ENCODE measurements at regions not wholly inside any gene's neighbourhood (a gene's known extent, or its start where the extent isn't known, plus 50 kb on each side); places are given as distances from the start of the nearest gene placed in this dataset.

DNA sequence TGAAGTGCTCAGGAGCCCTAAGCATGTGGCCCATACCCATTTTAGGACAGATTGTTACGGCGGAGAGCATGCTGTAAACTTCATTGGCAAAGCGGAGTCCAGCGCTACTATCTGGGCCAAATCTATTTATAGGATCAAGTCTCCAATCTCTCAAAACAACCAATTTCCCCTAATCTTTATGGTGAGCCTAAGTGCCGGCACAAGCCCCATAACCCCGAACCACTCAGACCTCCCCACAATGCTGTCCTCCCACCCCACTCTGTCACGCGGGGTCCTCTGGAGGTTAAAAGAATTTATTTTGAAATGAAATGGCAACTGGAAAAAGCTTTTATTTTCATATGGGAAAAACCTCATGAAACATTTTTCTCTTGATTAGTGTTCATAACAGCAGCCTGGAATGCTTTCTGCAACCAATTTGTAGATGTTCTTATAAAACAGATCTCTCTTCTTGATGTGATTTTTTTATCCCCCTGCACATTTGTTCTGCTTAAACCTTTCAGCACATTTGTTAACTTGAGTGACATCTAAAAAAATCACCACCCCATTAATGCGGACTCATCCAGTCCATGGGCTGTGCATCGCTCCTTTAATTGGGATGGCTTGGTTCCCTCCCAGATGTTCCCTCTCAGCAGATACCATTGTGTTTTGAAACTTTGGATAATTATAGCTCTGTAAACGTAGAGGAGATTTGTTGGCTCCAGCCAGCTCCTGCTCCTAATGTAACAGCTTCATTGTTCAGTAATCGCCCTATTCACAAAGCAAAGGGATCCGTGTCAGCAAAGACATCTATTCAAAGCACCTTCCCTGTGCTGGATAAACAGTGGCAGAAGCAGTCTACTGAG is 323.6 kb downstream of the CD83 start:
- TF ChIP-seq, protein P1, sequence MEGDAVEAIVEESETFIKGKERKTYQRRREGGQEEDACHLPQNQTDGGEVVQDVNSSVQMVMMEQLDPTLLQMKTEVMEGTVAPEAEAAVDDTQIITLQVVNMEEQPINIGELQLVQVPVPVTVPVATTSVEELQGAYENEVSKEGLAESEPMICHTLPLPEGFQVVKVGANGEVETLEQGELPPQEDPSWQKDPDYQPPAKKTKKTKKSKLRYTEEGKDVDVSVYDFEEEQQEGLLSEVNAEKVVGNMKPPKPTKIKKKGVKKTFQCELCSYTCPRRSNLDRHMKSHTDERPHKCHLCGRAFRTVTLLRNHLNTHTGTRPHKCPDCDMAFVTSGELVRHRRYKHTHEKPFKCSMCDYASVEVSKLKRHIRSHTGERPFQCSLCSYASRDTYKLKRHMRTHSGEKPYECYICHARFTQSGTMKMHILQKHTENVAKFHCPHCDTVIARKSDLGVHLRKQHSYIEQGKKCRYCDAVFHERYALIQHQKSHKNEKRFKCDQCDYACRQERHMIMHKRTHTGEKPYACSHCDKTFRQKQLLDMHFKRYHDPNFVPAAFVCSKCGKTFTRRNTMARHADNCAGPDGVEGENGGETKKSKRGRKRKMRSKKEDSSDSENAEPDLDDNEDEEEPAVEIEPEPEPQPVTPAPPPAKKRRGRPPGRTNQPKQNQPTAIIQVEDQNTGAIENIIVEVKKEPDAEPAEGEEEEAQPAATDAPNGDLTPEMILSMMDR (IDR thresholded peaks at IDR 0.05; ENCODE audit: insufficient read depth, low read length, poor library complexity, severe bottlenecking), result no peak

GRCh38 chr6:14442242-14442641 is 324.7 kb downstream of the CD83 start:
- no peak for DNase-seq (ENCODE audit: low read depth)
- no peaks in the 10 kb centered on the region for H3K27me3 ChIP-seq (ENCODE audit: control insufficient read depth, insufficient read depth, low read length)
- no peak overlapping the region for H3K4me3 ChIP-seq (ENCODE audit: low read depth, low read length)
- no peaks in the 10 kb centered on the region for H3K36me3 ChIP-seq (ENCODE audit: control insufficient read depth, insufficient read depth, low read length)
- TF ChIP-seq, protein P1 (IDR thresholded peaks at IDR 0.05; ENCODE audit: insufficient read depth, low read length, poor library complexity, severe bottlenecking), result no peak

More for the DNA sequence above, 323.6 kb downstream of the CD83 start:
- no peak for DNase-seq (ENCODE audit: low read depth)
- no peak overlapping the region for H3K4me3 ChIP-seq (ENCODE audit: low read depth, low read length)
- no peaks in the 10 kb centered on the region for H3K27me3 ChIP-seq (ENCODE audit: control insufficient read depth, insufficient read depth, low read length)
- H3K36me3 ChIP-seq (ENCODE audit: control insufficient read depth, insufficient read depth, low read length), result no peaks in the 10 kb centered on the region

- no peak for DNase-seq (ENCODE audit: low read depth)
- no peaks in the 10 kb centered on the region for H3K27me3 ChIP-seq (ENCODE audit: control insufficient read depth, insufficient read depth, low read length)
- TF ChIP-seq, protein P1 (IDR thresholded peaks at IDR 0.05; ENCODE audit: insufficient read depth, low read length, poor library complexity, severe bottlenecking), result no peak
- H3K36me3 ChIP-seq (ENCODE audit: control insufficient read depth, insufficient read depth, low read length), result no peaks in the 10 kb centered on the region
- H3K4me3 ChIP-seq (ENCODE audit: low read depth, low read length), result no peak overlapping the region
These were observed 326.2 kb downstream of the CD83 start for GRCh38 chr6:14443629-14444268.

DNA sequence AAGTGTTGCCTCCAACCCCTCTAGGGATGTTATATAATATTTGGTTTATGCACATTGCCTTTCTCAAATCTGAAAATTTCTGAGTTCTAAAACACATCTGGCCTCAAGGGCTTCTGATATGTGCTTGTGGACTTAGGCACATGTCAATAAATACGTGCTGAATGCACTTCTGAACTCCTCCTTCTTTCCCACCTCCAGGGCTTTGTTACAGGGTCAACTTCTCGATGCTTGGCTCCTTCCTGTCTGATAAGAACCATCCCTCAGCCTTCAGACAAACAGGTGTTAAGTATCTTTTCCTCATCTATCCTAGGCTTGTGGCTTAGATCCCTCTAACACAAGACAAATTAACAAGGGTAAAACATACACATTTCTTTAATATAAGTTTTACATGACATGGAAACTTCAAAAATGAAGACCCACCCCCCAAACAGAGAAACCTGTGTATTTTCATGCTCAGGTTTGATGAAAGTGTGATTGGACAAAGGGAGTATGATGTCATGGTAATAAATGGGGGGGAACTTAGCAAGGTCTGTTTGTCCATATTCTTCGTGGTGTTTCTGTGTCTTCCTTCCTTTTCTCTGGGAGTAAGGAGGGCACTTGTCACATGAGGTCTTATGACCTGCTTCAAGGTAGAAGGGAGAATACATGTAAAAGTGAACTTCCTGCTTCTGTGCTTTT is 326.9 kb downstream of the CD83 start:
- TF ChIP-seq, protein P1 (IDR thresholded peaks at IDR 0.05; ENCODE audit: insufficient read depth, low read length, poor library complexity, severe bottlenecking), result no peak
- Histone ChIP-seq H3K27me3 (ENCODE audit: control insufficient read depth, insufficient read depth, low read length) (no peaks in the 10 kb centered on the region), H3K36me3 (ENCODE audit: control insufficient read depth, insufficient read depth, low read length) (no peaks in the 10 kb centered on the region), H3K4me3 (ENCODE audit: low read depth, low read length) (no peak overlapping the region)
- DNase-seq (ENCODE audit: low read depth), result no peak

DNA sequence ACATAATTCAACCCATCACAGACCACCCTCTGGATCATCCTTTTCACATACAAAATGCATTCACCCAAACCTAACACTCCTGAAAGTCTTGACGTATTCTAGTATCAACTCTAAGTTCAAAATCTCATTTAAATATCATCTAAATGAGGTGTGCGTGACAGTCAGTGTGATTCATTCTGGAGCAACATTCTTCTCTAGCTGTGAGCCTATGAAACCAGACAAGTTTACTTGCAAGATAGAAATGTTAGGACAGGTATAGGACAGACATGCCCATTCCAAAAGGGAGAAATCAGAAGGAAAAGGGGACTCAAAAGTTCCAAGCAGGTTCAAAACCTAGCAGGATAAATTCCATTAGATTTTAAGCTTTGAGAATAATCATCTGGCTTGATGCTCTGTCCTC is 329.7 kb downstream of the CD83 start:
- TF ChIP-seq, protein P1 (IDR thresholded peaks at IDR 0.05; ENCODE audit: insufficient read depth, low read length, poor library complexity, severe bottlenecking), result no peak
- no peaks in the 10 kb centered on the region for H3K36me3 ChIP-seq (ENCODE audit: control insufficient read depth, insufficient read depth, low read length)
- DNase-seq (ENCODE audit: low read depth), result no peak

More for the DNA sequence above, 329.7 kb downstream of the CD83 start:
- no peak overlapping the region for H3K4me3 ChIP-seq (ENCODE audit: low read depth, low read length)
- no peaks in the 10 kb centered on the region for H3K27me3 ChIP-seq (ENCODE audit: control insufficient read depth, insufficient read depth, low read length)
